HepG2 (cell line): ENCODE measurements at regions not wholly inside any gene's neighbourhood (a gene's known extent, or its start where the extent isn't known, plus 50 kb on each side); places are given as distances from the start of the nearest gene placed in this dataset.

Experiments used
- ATAC-seq: fragments of 200-7000 bp; cut with Tn5 transposase; 3 replicates; pipeline ENCODE4 v1.9.1; 2020; ENCODE audit warnings: mild to moderate bottlenecking, moderate library complexity
- BruUV-seq: library from RNA; stranded (reverse); fragments of 400-500 nt; replicated peaks from 2 replicates; lab custom pipeline; 2021; lab: Mats Ljungman, UMichigan
- CTCF ChIA-PET: fragments of 300-600 bp; formaldehyde crosslinking; extraction: SDS; loops from one replicate; lab custom pipeline; 2021; ENCODE audit warnings: low total read pairs, inconsistent platforms, low intra/inter-chr PET ratio; lab: Yijun Ruan, JAX
- POLR2A ChIA-PET: fragments of 350-600 bp; sonication (Branson Sonifier 250); formaldehyde crosslinking; loops from one replicate; lab custom pipeline; 2020; ENCODE audit warnings: antibody characterized with exemption, inconsistent platforms; lab: Yijun Ruan, JAX
- DNase-seq: peaks from one replicate; pipeline ENCODE4 v3.0.0-alpha.2; 2015; ENCODE audit warnings: low spot score
- FAIRE-seq: peaks from 3 replicates; lab custom pipeline; 2011; peaks lifted over from hg19 to GRCh38; lab: Jason Lieb, UNC
- H2AFZ ChIP-seq: one replicate; pipeline ENCODE4 v1.6.1; 2011; ENCODE audit warnings: low read length, inconsistent platforms
- H3K27ac ChIP-seq: fragments of 300-600 bp; 3 replicates; pipeline ENCODE4 v1.8.0; 2011; ENCODE audit warnings: mixed run types, mild to moderate bottlenecking, mixed read lengths, low read length, inconsistent platforms; ENCODE audit not compliant: insufficient read depth; ENCODE audit errors: extremely low read length
- H3K27me3 ChIP-seq, 2 experiments: fragments of 200-600 bp in 1 of 2; 2 replicates in 1 of 2; 3 replicates in 1 of 2; pipeline versions ENCODE4 v1.6.0 to v1.8.0; 2011; ENCODE audit warnings: low read length in 2 of 2, mild to moderate bottlenecking in 2 of 2, moderate library complexity in 2 of 2, inconsistent platforms in 1 of 2; ENCODE audit not compliant: insufficient read depth in 2 of 2, control insufficient read depth in 1 of 2
- H3K36me3 ChIP-seq, 2 experiments: fragments of 200-600 bp in 1 of 2; replicated peaks in 1 of 2; 2 replicates in 1 of 2; 3 replicates in 1 of 2; pipeline versions ENCODE4 v1.5.1 to v1.8.0; 2011; ENCODE audit warnings: low read length in 2 of 2, inconsistent platforms in 1 of 2; ENCODE audit not compliant: insufficient read depth in 2 of 2, control insufficient read depth in 1 of 2
- H3K4me1 ChIP-seq: 2 replicates; pipeline ENCODE4 v1.5.1; 2012; ENCODE audit warnings: low read length, inconsistent platforms; ENCODE audit not compliant: insufficient read depth
- H3K4me2 ChIP-seq: 2 replicates; pipeline ENCODE4 v1.6.0; 2011; ENCODE audit warnings: low read depth, low read length, inconsistent platforms
- H3K4me3 ChIP-seq, 3 experiments: fragments of 200-600 bp in 1 of 3; sonication (generic), shearing (Covaris generic) in 1 of 3; replicated peaks in 1 of 3; 2 replicates each; pipeline ENCODE4 v1.5.1; 2011 to 2016; ENCODE audit warnings: low read length in 3 of 3, inconsistent platforms in 2 of 3, low read depth in 2 of 3, mild to moderate bottlenecking in 2 of 3, control low read depth in 1 of 3, mixed read lengths in 1 of 3; ENCODE audit not compliant: insufficient read depth in 1 of 3
- H3K79me2 ChIP-seq: one replicate; pipeline ENCODE4 v1.6.1; 2011; ENCODE audit warnings: low read length, inconsistent platforms; ENCODE audit not compliant: insufficient read depth
- H3K9ac ChIP-seq: 2 replicates; pipeline ENCODE4 v1.6.0; 2011; ENCODE audit warnings: mild to moderate bottlenecking, low read depth, low read length, inconsistent platforms; ENCODE audit not compliant: insufficient read depth
- H3K9me3 ChIP-seq: 2 replicates; pipeline ENCODE4 v1.5.1; 2012; ENCODE audit warnings: mild to moderate bottlenecking, low read length
- H4K20me1 ChIP-seq: 2 replicates; pipeline ENCODE4 v1.6.0; 2011; ENCODE audit warnings: inconsistent platforms, mild to moderate bottlenecking, low read length, moderate library complexity; ENCODE audit not compliant: insufficient read depth
- KAT2B ChIP-seq: fragments of 150-350 bp; IDR thresholded peaks from 2 replicates; pipeline ENCODE4 v1.6.1; 2014; ENCODE audit warnings: low read depth, low read length, borderline replicate concordance
- SP2 ChIP-seq: sonication (generic); formaldehyde crosslinking; IDR thresholded peaks from 2 replicates; pipeline ENCODE4 v1.5.1; 2020; ENCODE audit warnings: mild to moderate bottlenecking, missing genetic modification reagents
- SSRP1 ChIP-seq: IDR thresholded peaks from 2 replicates; pipeline ENCODE4 v1.6.1; 2016; ENCODE audit warnings: control low read depth
- ZNF17 ChIP-seq: sonication (generic); formaldehyde crosslinking; IDR thresholded peaks from 2 replicates; pipeline ENCODE4 v1.5.0; 2020; ENCODE audit warnings: mild to moderate bottlenecking, missing genetic modification reagents
- WGBS: methylation state at CpG from one replicate; pipeline ENCODE4 v1.1.6; 2017; ENCODE audit warnings: low lambda C conversion rate; 5-methylcytosine and 5-hydroxymethylcytosine counted together
- in situ Hi-C: cut with HindIII; loops from 2 replicates; pipeline ENCODE4 v1.10.0; 2017; ENCODE audit warnings: low pct_unique_long_range_greater_than_20kb; ENCODE audit not compliant: extremely low pct_ligation_motif_present
- intact Hi-C: fragments of 100-400 bp; cut with micrococcal nuclease; formaldehyde crosslinking; loops from one replicate; pipeline ENCODE4 v1.10.0; 2022; ENCODE audit not compliant: unreplicated experiment
- TF ChIP-seq, protein P1 (sequence below): fragments of 450-650 bp; IDR thresholded peaks from 2 replicates; pipeline ENCODE4 v1.6.1; 2016
- TF ChIP-seq, protein P2 (sequence below): IDR thresholded peaks from 2 replicates; pipeline ENCODE4 v1.6.1; 2016; ENCODE audit warnings: low read depth, control low read depth
- TF ChIP-seq, protein P3 (sequence below): IDR thresholded peaks from 2 replicates; pipeline ENCODE4 v1.6.1; 2018; ENCODE audit warnings: missing genetic modification reagents, mild to moderate bottlenecking, missing compliant biosample characterization
- TF ChIP-seq, protein P4 (sequence below): sonication (generic); formaldehyde crosslinking; IDR thresholded peaks from 2 replicates; pipeline ENCODE4 v1.4.0; 2020; ENCODE audit warnings: mild to moderate bottlenecking, missing genetic modification reagents
- TF ChIP-seq, protein P5 (sequence below): IDR thresholded peaks from 2 replicates; pipeline ENCODE4 v1.6.1; 2016; ENCODE audit warnings: missing biosample characterization, missing genetic modification reagents, low read depth
- TF ChIP-seq, protein P6 (sequence below): sonication (generic); formaldehyde crosslinking; IDR thresholded peaks from 2 replicates; pipeline ENCODE4 v1.5.1; 2020; ENCODE audit warnings: missing genetic modification reagents, mild to moderate bottlenecking, borderline replicate concordance

DNA sequence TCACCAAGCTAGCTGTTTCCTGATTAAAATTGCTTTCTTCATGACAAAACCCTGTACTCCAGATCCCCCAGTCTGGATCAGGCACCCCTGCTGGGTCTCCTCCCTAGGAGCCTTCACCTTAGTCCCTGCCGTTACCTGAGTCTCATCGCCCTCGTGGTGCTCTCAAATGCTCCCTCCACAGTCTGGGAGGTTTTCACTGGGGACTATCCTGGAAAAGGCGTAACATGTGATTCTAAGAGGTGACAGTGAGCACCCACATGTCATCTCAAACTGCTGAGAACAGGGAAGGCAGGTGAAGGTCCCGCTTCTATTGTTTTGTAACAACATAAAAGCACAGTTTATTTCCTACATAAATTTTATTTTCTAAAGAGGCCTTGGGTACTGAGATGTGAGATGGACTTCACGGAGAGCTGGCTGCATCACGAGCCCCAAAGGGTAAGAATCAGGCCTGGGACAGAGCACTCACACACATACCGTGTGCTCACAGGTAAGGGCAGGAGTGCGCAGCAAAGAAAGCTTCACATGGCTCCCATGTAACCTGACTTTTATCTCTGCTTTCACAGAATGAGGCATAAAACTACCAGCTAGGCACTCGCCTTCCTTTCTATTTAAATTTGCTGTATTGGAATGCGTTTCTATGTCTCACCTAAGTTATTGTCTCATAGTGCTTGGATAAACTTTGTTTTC lies 531.5 kb downstream of the RNF144A start:
- ChIA-PET POLR2A (no interaction called here), CTCF (no interaction called here)
- Histone ChIP-seq H3K79me2 (no peaks in the 10 kb centered on the region), H3K9me3 (no peaks in the 10 kb centered on the region), H3K27me3 (peaks cover 0 to 8% of the 10 kb centered on the region in 2 experiments; a peak in 3 of 5 replicates), H3K4me2 (no peak overlapping the region), H4K20me1 (no peaks in the 10 kb centered on the region), H2AFZ (no peak overlapping the region), H3K27ac (no peak overlapping the region), H3K4me3 (no peak overlapping the region), H3K36me3 (no peaks in the 10 kb centered on the region), H3K9ac (no peak overlapping the region), H3K4me1 (no peaks in the 10 kb centered on the region)
- TF ChIP-seq KAT2B (no peak), ZNF17 (no peak)
- TF ChIP-seq, protein P1, sequence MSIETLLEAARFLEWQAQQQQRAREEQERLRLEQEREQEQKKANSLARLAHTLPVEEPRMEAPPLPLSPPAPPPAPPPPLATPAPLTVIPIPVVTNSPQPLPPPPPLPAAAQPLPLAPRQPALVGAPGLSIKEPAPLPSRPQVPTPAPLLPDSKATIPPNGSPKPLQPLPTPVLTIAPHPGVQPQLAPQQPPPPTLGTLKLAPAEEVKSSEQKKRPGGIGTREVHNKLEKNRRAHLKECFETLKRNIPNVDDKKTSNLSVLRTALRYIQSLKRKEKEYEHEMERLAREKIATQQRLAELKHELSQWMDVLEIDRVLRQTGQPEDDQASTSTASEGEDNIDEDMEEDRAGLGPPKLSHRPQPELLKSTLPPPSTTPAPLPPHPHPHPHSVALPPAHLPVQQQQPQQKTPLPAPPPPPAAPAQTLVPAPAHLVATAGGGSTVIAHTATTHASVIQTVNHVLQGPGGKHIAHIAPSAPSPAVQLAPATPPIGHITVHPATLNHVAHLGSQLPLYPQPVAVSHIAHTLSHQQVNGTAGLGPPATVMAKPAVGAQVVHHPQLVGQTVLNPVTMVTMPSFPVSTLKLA: peak; percentile 75
- no peak for FAIRE-seq
- 35% methylated on average over 11 of the region's 11 CpGs for WGBS
- no peak for ATAC-seq
- DNase-seq: no peak
- in situ Hi-C loops (no loop called here), intact Hi-C loops (no loop called here)
- no TSS peak for BruUV-seq

DNA sequence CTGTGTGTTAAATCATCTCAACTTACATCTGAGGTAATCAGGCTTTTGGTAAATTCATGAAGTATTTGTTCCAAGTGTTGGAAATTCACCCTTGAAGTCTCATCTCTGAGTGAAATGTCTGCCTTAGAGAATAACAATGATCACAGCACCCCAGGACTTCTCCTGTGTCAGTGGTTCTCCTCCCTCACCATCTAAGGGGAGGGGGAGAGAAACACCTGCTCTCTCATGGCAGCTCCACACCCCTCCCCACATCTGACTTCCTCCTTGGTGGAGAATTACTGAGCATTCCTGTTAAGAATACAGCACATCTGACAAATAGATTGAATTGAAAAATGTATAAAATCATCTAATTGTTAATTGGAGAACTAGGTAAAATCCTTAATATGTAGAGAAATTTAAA lies 532.1 kb downstream of the RNF144A start:
- CTCF ChIA-PET: no interaction called here
- FAIRE-seq (no peak), ATAC-seq (no peak), DNase-seq (no peak)
- Histone ChIP-seq H3K9ac (no peak overlapping the region), H3K9me3 (no peaks in the 10 kb centered on the region), H4K20me1 (no peaks in the 10 kb centered on the region), H3K79me2 (no peaks in the 10 kb centered on the region), H3K4me1 (no peaks in the 10 kb centered on the region), H3K27me3 (peaks cover 0 to 8% of the 10 kb centered on the region in 2 experiments; a peak in 3 of 5 replicates), H3K27ac (no peak overlapping the region), H2AFZ (no peak overlapping the region), H3K4me2 (no peak overlapping the region), H3K4me3 (no peak overlapping the region), H3K36me3 (no peaks in the 10 kb centered on the region)
- intact Hi-C loops (no loop called here), in situ Hi-C loops (no loop called here)
- BruUV-seq: no TSS peak
- POLR2A ChIA-PET: no interaction called here
- TF ChIP-seq SP2 (CRISPR knock-in tag): no peak
- TF ChIP-seq, protein P2, sequence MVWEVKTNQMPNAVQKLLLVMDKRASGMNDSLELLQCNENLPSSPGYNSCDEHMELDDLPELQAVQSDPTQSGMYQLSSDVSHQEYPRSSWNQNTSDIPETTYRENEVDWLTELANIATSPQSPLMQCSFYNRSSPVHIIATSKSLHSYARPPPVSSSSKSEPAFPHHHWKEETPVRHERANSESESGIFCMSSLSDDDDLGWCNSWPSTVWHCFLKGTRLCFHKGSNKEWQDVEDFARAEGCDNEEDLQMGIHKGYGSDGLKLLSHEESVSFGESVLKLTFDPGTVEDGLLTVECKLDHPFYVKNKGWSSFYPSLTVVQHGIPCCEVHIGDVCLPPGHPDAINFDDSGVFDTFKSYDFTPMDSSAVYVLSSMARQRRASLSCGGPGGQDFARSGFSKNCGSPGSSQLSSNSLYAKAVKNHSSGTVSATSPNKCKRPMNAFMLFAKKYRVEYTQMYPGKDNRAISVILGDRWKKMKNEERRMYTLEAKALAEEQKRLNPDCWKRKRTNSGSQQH (CRISPR knock-in tag): no peak
- TF ChIP-seq, protein P3, sequence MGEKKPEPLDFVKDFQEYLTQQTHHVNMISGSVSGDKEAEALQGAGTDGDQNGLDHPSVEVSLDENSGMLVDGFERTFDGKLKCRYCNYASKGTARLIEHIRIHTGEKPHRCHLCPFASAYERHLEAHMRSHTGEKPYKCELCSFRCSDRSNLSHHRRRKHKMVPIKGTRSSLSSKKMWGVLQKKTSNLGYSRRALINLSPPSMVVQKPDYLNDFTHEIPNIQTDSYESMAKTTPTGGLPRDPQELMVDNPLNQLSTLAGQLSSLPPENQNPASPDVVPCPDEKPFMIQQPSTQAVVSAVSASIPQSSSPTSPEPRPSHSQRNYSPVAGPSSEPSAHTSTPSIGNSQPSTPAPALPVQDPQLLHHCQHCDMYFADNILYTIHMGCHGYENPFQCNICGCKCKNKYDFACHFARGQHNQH: no peak
- TF ChIP-seq, protein P4, sequence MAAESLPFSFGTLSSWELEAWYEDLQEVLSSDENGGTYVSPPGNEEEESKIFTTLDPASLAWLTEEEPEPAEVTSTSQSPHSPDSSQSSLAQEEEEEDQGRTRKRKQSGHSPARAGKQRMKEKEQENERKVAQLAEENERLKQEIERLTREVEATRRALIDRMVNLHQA: no peak
- TF ChIP-seq, protein P5, sequence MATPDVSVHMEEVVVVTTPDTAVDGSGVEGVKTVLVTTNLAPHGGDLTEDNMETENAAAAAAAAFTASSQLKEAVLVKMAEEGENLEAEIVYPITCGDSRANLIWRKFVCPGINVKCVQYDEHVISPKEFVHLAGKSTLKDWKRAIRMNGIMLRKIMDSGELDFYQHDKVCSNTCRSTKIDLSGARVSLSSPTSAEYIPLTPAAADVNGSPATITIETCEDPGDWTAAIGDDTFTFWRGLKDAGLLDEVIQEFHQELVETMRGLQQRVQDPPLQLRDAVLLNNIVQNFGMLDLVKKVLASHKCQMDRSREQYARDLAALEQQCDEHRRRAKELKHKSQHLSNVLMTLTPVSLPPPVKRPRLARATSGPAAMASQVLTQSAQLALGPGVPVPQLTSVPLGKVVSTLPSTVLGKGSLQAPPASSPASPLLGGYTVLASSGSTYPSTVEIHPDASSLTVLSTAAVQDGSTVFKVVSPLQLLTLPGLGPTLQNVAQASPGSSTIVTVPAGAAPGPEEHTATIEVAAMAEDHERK (CRISPR knock-in tag): no peak
- TF ChIP-seq, protein P6, sequence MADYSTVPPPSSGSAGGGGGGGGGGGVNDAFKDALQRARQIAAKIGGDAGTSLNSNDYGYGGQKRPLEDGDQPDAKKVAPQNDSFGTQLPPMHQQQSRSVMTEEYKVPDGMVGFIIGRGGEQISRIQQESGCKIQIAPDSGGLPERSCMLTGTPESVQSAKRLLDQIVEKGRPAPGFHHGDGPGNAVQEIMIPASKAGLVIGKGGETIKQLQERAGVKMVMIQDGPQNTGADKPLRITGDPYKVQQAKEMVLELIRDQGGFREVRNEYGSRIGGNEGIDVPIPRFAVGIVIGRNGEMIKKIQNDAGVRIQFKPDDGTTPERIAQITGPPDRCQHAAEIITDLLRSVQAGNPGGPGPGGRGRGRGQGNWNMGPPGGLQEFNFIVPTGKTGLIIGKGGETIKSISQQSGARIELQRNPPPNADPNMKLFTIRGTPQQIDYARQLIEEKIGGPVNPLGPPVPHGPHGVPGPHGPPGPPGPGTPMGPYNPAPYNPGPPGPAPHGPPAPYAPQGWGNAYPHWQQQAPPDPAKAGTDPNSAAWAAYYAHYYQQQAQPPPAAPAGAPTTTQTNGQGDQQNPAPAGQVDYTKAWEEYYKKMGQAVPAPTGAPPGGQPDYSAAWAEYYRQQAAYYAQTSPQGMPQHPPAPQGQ (CRISPR knock-in tag): no peak
- no peak for TF ChIP-seq SSRP1 (CRISPR knock-in tag)
